ENCODE measurements at regions not wholly inside any gene's neighbourhood (a gene's known extent, or its start where the extent isn't known, plus 50 kb on each side); places are given as distances from the start of the nearest gene placed in this dataset.

GRCh38 chr5:4244306-4244705 is 648.7 kb downstream of the IRX1 start:
- TF ChIP-seq YY1 (tag by site-specific recombination; IDR thresholded peaks at IDR 0.05) (no peak), ZNF26 (tag by site-specific recombination; IDR thresholded peaks at IDR 0.05) (no peak), ZNF10 (tag by site-specific recombination; IDR thresholded peaks at IDR 0.05) (no peak), ZNF707 (tag by site-specific recombination; IDR thresholded peaks at IDR 0.05) (no peak), ZNF221 (tag by site-specific recombination; IDR thresholded peaks at IDR 0.05; ENCODE audit: borderline replicate concordance) (no peak), ZNF530 (tag by site-specific recombination; IDR thresholded peaks at IDR 0.05; ENCODE audit: low read depth) (no peak)
- TF ChIP-seq, protein P1, sequence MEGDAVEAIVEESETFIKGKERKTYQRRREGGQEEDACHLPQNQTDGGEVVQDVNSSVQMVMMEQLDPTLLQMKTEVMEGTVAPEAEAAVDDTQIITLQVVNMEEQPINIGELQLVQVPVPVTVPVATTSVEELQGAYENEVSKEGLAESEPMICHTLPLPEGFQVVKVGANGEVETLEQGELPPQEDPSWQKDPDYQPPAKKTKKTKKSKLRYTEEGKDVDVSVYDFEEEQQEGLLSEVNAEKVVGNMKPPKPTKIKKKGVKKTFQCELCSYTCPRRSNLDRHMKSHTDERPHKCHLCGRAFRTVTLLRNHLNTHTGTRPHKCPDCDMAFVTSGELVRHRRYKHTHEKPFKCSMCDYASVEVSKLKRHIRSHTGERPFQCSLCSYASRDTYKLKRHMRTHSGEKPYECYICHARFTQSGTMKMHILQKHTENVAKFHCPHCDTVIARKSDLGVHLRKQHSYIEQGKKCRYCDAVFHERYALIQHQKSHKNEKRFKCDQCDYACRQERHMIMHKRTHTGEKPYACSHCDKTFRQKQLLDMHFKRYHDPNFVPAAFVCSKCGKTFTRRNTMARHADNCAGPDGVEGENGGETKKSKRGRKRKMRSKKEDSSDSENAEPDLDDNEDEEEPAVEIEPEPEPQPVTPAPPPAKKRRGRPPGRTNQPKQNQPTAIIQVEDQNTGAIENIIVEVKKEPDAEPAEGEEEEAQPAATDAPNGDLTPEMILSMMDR (tag by site-specific recombination; IDR thresholded peaks at IDR 0.05) = no peak
